ENCODE measurements at regions not wholly inside any gene's neighbourhood (a gene's known extent, or its start where the extent isn't known, plus 50 kb on each side); places are given as distances from the start of the nearest gene placed in this dataset.

DNA sequence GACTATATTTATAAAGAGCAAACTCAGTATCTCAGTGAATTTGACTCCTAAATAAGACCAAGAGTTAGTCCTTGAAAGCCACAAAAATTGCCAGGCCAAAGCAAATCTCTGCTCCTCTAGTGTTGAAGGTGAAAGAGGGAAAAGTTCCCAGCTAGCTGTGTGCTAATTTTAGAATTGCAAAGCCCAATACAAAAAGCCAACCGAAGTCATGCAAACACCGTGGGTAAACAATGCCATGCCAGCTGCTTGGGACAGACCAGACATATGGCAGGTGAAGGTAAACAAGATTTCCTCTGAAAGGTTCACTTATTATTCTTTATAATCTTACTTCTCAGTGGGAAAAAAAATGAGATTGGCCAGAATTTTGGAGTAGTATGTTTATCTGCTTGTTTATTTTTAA, 80.5 kb upstream of the LNX1 start:
- no peaks in the 10 kb centered on the region for H4K20me1 ChIP-seq
- H3K27me3 ChIP-seq = no peaks in the 10 kb centered on the region
- no peak overlapping the region for H3K27ac ChIP-seq
- no peaks in the 10 kb centered on the region; the same call in 1 of the 2 replicates for H3K4me1 ChIP-seq
- H3K4me2 ChIP-seq = no peak overlapping the region
- H3K9ac ChIP-seq = no peak overlapping the region
- TF ChIP-seq Cebpa-rat (IDR thresholded peaks at IDR 0.05) = no peak
- H3K9me3 ChIP-seq = 0 out of 2 replicates have a peak, but pooled peaks cover 6% of the 10 kb centered on the region
- H3K4me3 ChIP-seq = no peak overlapping the region
- no peaks in the 10 kb centered on the region for H3K36me3 ChIP-seq

DNA sequence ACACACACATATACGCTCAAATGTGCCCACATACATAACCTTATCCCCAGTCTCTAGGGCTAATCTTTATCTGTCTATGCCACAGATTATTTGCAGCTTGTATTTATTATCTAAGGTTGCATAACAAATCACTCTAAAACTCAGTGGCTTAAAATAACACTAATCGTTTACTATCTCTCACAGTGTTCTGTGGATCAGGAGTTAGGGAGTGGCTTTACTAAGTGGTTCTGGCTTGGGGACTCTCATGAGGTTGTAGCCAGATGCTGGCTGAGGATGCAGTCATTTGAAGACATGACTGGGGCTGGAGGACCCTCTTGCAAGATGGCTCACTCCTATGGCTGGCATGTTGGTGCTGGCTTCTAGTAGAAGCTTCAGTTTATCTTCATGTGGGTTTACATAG, 68.5 kb upstream of the LNX1 start:
- Histone ChIP-seq H3K4me3 (no peak overlapping the region), H3K27ac (no peak overlapping the region), H3K36me3 (no peaks in the 10 kb centered on the region), H3K4me1 (no peaks in the 10 kb centered on the region), H4K20me1 (no peaks in the 10 kb centered on the region), H3K9me3 (peaks cover 3% of the 10 kb centered on the region; the same call in 1 of the 2 replicates), H3K9ac (no peak overlapping the region), H3K27me3 (no peaks in the 10 kb centered on the region), H3K4me2 (no peak overlapping the region)
- no peak for TF ChIP-seq Cebpa-rat (IDR thresholded peaks at IDR 0.05)

GRCh38 chr4:53659112-53659511, 67.8 kb upstream of the LNX1 start:
- H3K9me3 ChIP-seq = peaks cover 3% of the 10 kb centered on the region; the same call in 1 of the 2 replicates

DNA sequence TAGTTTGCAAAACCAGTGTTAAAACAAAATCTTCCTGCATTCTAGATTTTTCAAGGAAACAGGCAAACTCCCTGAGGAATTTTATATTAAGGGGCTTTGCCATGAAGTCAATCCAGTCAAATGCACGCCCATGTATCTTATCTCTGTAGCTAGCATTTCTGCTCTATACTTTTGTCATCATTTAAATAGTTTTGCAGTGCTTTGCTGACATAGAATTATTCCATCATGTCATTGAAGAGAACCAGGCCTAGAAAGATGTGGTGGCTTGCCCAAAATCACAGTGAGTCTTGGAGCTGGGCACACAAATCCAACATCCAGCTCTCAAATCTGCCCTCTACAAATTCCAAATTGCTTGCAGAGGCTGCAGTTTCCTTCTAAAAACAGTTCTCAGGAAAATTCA, 66.7 kb upstream of the LNX1 start:
- TF ChIP-seq Cebpa-rat (IDR thresholded peaks at IDR 0.05) = no peak
- Histone ChIP-seq H3K4me2 (no peak overlapping the region), H3K9me3 (no peaks in the 10 kb centered on the region), H3K27ac (no peak overlapping the region), H3K9ac (no peak overlapping the region), H3K27me3 (no peaks in the 10 kb centered on the region), H3K36me3 (no peaks in the 10 kb centered on the region), H3K4me3 (no peak overlapping the region), H4K20me1 (no peaks in the 10 kb centered on the region), H3K4me1 (peaks cover 4% of the 10 kb centered on the region; the same call in 1 of the 2 replicates)

More at GRCh38 chr4:53659112-53659511, 67.8 kb upstream of the LNX1 start:
- H3K4me1 ChIP-seq = no peaks in the 10 kb centered on the region
- no peak overlapping the region for H3K4me3 ChIP-seq
- no peak for TF ChIP-seq Cebpa-rat (IDR thresholded peaks at IDR 0.05)
- H4K20me1 ChIP-seq = no peaks in the 10 kb centered on the region
- no peak overlapping the region for H3K27ac ChIP-seq
- H3K4me2 ChIP-seq = no peak overlapping the region
- no peaks in the 10 kb centered on the region for H3K36me3 ChIP-seq
- no peaks in the 10 kb centered on the region for H3K27me3 ChIP-seq
- H3K9ac ChIP-seq = no peak overlapping the region

DNA sequence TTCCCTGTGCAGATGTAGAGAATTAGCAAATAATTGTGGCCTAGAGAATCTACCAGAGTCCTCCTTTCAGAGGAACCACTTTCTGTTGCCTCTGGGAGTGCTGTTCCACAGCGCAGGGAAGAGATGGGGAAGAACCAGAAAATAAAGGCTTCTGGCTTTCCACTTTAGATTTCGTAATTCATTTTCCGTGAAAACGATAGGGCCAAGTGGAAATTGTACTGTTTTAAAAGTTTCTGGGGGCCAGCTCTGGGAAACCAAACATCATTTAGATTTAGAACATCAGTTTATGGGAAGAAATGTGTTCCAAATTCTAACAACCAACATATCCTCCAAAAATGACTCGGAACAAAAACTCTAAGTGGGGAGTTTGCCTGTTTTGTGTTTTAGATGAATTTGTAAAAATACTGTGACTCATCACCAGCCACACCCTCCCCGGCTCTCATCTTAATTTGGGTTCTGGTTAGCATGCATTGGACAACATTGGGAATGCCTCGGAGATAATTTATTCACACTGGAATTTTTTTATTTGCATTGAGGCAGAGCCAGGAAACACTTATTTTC, 65.2 kb upstream of the LNX1 start:
- no peak overlapping the region for H3K4me3 ChIP-seq
- H3K27me3 ChIP-seq = no peaks in the 10 kb centered on the region
- H3K9ac ChIP-seq = no peak overlapping the region
- TF ChIP-seq Cebpa-rat (IDR thresholded peaks at IDR 0.05) = no peak
- no peaks in the 10 kb centered on the region for H4K20me1 ChIP-seq
- H3K4me2 ChIP-seq = no peak overlapping the region
- H3K27ac ChIP-seq = no peak overlapping the region
- no peaks in the 10 kb centered on the region for H3K9me3 ChIP-seq
- no peaks in the 10 kb centered on the region for H3K36me3 ChIP-seq
- H3K4me1 ChIP-seq = peaks cover 4% of the 10 kb centered on the region; the same call in 1 of the 2 replicates

- H4K20me1 ChIP-seq = no peaks in the 10 kb centered on the region
Measured at GRCh38 chr4:53654300-53654758, 63.0 kb upstream of the LNX1 start.

DNA sequence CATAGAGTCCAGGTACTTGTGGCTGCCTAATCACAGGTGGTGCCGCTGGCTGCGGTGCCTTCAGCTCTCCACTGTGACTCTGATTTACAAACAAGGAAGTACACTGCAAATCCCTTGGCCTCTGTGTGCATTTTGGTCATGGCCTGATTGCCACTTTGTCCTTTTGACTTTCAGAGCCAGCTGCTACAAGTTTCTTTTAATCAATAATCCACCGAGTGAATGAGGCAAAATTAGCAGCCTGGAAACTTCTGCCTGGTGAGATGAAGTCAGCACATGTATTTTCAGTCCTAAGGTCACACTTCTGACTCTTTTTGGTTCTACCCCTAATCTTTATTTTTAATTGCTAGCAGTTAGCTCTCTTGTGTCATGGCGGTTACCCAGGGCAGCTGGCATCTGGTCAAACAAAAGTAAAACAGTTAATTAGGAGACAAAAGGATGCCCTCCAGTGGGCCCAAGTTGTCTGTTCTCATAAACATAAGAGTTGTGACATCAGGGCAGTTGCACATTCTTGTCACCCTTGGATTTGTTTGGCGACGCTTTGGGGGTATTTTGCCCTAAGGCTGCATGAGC, 62.3 kb upstream of the LNX1 start:
- no peak for TF ChIP-seq Cebpa-rat (IDR thresholded peaks at IDR 0.05)
- Histone ChIP-seq H3K27ac (no peak overlapping the region), H3K36me3 (no peaks in the 10 kb centered on the region), H3K27me3 (no peaks in the 10 kb centered on the region), H3K9ac (no peak overlapping the region), H3K4me1 (peaks cover 4% of the 10 kb centered on the region; the same call in 1 of the 2 replicates), H3K4me3 (no peak overlapping the region), H3K9me3 (no peaks in the 10 kb centered on the region), H4K20me1 (no peaks in the 10 kb centered on the region), H3K4me2 (no peak overlapping the region)

More at GRCh38 chr4:53654300-53654758, 63.0 kb upstream of the LNX1 start:
- H3K9me3 ChIP-seq = no peaks in the 10 kb centered on the region
- no peak overlapping the region for H3K9ac ChIP-seq
- H3K4me1 ChIP-seq = peaks cover 4% of the 10 kb centered on the region; the same call in 1 of the 2 replicates
- no peaks in the 10 kb centered on the region for H3K36me3 ChIP-seq
- no peak overlapping the region for H3K4me3 ChIP-seq
- H3K4me2 ChIP-seq = no peak overlapping the region
- no peak overlapping the region for H3K27ac ChIP-seq
- no peaks in the 10 kb centered on the region for H3K27me3 ChIP-seq
- no peak for TF ChIP-seq Cebpa-rat (IDR thresholded peaks at IDR 0.05)

DNA sequence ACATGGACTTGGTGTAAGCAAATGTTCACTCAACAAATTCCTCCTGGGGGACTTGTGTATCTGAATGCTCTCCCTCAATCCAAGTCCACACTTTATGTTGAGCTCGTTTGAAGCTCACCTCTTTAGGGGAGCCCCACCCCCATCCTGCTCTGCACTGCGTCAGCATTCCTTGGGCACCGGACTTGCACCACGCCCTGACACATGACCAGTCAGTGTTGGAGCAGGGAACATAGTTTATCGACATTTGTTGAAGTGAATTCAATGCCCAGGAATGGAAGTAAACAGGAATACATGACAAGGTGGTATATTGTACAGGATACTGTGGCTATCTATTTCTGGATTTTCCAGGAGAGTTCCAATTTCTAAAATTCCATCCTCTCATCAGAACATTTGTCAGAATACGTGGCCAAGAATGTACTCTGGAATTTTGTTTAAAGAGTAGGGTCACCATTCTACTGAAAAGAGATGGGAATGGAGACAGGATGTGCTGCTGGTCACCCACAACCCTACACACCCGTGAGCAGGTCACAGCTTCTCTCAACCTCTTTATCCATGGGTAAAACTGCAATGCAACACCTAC, 60.0 kb upstream of the LNX1 start:
- H3K36me3 ChIP-seq = no peaks in the 10 kb centered on the region
- no peaks in the 10 kb centered on the region for H3K9me3 ChIP-seq
- H3K4me2 ChIP-seq = no peak overlapping the region
- no peak overlapping the region for H3K27ac ChIP-seq
- no peak overlapping the region for H3K4me3 ChIP-seq
- no peaks in the 10 kb centered on the region for H3K27me3 ChIP-seq
- no peak overlapping the region for H3K9ac ChIP-seq
- H3K4me1 ChIP-seq = peaks cover 4% of the 10 kb centered on the region; the same call in 1 of the 2 replicates
- H4K20me1 ChIP-seq = no peaks in the 10 kb centered on the region
- TF ChIP-seq Cebpa-rat (IDR thresholded peaks at IDR 0.05) = no peak

GRCh38 chr4:53649357-53649756, 58.1 kb upstream of the LNX1 start:
- Histone ChIP-seq H3K4me2 (no peak overlapping the region), H3K27me3 (no peaks in the 10 kb centered on the region), H3K9ac (no peak overlapping the region)

DNA sequence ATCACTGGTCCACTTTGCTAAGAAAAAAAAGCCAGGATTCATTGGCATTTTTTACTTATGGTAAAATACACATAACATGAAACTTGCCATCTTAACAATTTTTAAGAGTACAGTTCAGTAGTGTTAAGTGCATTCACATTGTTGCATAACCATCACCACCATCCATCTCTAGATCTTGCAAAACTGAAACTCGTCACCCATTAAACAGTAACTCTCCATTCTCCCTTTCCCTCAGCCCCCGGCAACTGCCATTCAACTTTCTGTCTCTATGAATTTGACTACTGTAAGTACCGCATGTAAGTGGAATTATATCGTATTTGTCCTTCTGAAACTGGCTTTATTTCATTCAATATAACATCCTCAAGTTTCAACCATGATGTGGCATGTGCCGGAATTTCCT, 56.3 kb upstream of the LNX1 start:
- Histone ChIP-seq H3K4me1 (no peaks in the 10 kb centered on the region), H3K9me3 (no peaks in the 10 kb centered on the region), H3K4me3 (no peak overlapping the region), H4K20me1 (no peaks in the 10 kb centered on the region), H3K9ac (no peak overlapping the region), H3K36me3 (no peaks in the 10 kb centered on the region), H3K4me2 (no peak overlapping the region), H3K27me3 (no peaks in the 10 kb centered on the region), H3K27ac (no peak overlapping the region)
- no peak for TF ChIP-seq Cebpa-rat (IDR thresholded peaks at IDR 0.05)

More at GRCh38 chr4:53649357-53649756, 58.1 kb upstream of the LNX1 start:
- H3K36me3 ChIP-seq = no peaks in the 10 kb centered on the region
- no peaks in the 10 kb centered on the region for H3K9me3 ChIP-seq
- H3K4me1 ChIP-seq = peaks cover 4% of the 10 kb centered on the region; the same call in 1 of the 2 replicates
- no peak for TF ChIP-seq Cebpa-rat (IDR thresholded peaks at IDR 0.05)
- H4K20me1 ChIP-seq = no peaks in the 10 kb centered on the region
- H3K4me3 ChIP-seq = no peak overlapping the region
- H3K27ac ChIP-seq = no peak overlapping the region

All from BLaER1 (cell line).